ENCODE measurements at regions not wholly inside any gene's neighbourhood (a gene's known extent, or its start where the extent isn't known, plus 50 kb on each side); places are given as distances from the start of the nearest gene placed in this dataset.

- no peak for DNase-seq
- WGBS, 4 donors = 31 to 47% (median 38%) methylated on average over 2 to 3 of the region's 3 CpGs
- peaks cover 0 to 3% (median 0%) of the 10 kb centered on the region in 3 donors for H3K9me3 ChIP-seq (replicated peaks in 1 of 3)
- no peak for TF ChIP-seq POLR2A (IDR thresholded peaks at IDR 0.05)
- TF ChIP-seq CTCF (IDR thresholded peaks at IDR 0.05) = no peak
- no peaks in the 10 kb centered on the region for H3K27me3 ChIP-seq
- H3K27ac ChIP-seq = no peak overlapping the region
- no peak overlapping the region for H3K4me3 ChIP-seq
- intact Hi-C loops (cut with DNase I) = no loop called here
- no peaks in the 10 kb centered on the region for H3K4me1 ChIP-seq (replicated peaks in 1 of 2)
- H3K36me3 ChIP-seq (replicated peaks in 1 of 2) = no peaks in the 10 kb centered on the region
These were observed 472.7 kb upstream of the TRIB2 start for GRCh38 chr2:12244070-12244469.

GRCh38 chr2:12251121-12251520, 465.6 kb upstream of the TRIB2 start:
- Histone ChIP-seq H3K4me3 (no peak overlapping the region), H3K4me1 (replicated peaks in 1 of 2) (no peaks in the 10 kb centered on the region), H3K27me3 (no peaks in the 10 kb centered on the region), H3K36me3 (replicated peaks in 1 of 2) (no peaks in the 10 kb centered on the region), H3K9me3 (replicated peaks in 1 of 3) (peaks cover 0 to 3% (median 0%) of the 10 kb centered on the region in 3 donors), H3K27ac (no peak overlapping the region)
- intact Hi-C loops (cut with DNase I) = no loop called here
- 86 to 94% (median 91%) methylated on average over 2 of the region's 2 CpGs for WGBS, 4 donors
- TF ChIP-seq CTCF (IDR thresholded peaks at IDR 0.05) = no peak
- TF ChIP-seq POLR2A (IDR thresholded peaks at IDR 0.05) = no peak
- no peak for DNase-seq

- H3K9me3 ChIP-seq (replicated peaks in 1 of 3) = peaks cover 0 to 3% (median 0%) of the 10 kb centered on the region in 3 donors
- DNase-seq = no peak
- no peak for TF ChIP-seq POLR2A (IDR thresholded peaks at IDR 0.05)
- no peak for TF ChIP-seq CTCF (IDR thresholded peaks at IDR 0.05)
- H3K4me3 ChIP-seq = no peak overlapping the region
- no peak overlapping the region for H3K27ac ChIP-seq
- no peaks in the 10 kb centered on the region for H3K27me3 ChIP-seq
- intact Hi-C loops (cut with DNase I) = no loop called here
- H3K4me1 ChIP-seq (replicated peaks in 1 of 2) = no peaks in the 10 kb centered on the region
- H3K36me3 ChIP-seq (replicated peaks in 1 of 2) = no peaks in the 10 kb centered on the region
These were observed 465.0 kb upstream of the TRIB2 start for GRCh38 chr2:12251749-12252148.

GRCh38 chr2:12253167-12253778, 463.5 kb upstream of the TRIB2 start:
- Histone ChIP-seq H3K36me3 (replicated peaks in 1 of 2) (no peaks in the 10 kb centered on the region), H3K27me3 (no peaks in the 10 kb centered on the region), H3K4me1 (replicated peaks in 1 of 2) (no peaks in the 10 kb centered on the region), H3K27ac (no peak overlapping the region), H3K9me3 (replicated peaks in 1 of 3) (no peaks in the 10 kb centered on the region), H3K4me3 (no peak overlapping the region)
- 89 to 98% (median 92%) methylated on average over 2 of the region's 2 CpGs for WGBS, 4 donors
- DNase-seq = no peak
- no peak for TF ChIP-seq POLR2A (IDR thresholded peaks at IDR 0.05)
- no peak for TF ChIP-seq CTCF (IDR thresholded peaks at IDR 0.05)
- intact Hi-C loops (cut with DNase I) = no loop called here
